GM12891 (cell line): ENCODE measurements at regions not wholly inside any gene's neighbourhood (a gene's known extent, or its start where the extent isn't known, plus 50 kb on each side); places are given as distances from the start of the nearest gene placed in this dataset.

ENCODE experiments used
- POLR2A ChIP-seq: IDR thresholded peaks from 2 replicates; pipeline ENCODE4 v1.6.1; 2011; ENCODE audit warnings: low read depth, low read length, control low read depth
- POLR2AphosphoS5 ChIP-seq: IDR thresholded peaks from 2 replicates; pipeline ENCODE4 v1.6.1; 2011; ENCODE audit warnings: low read depth, low read length, control low read depth
- POU2F2 ChIP-seq: IDR thresholded peaks from 2 replicates; pipeline ENCODE4 v1.6.1; 2011; ENCODE audit warnings: low read depth, mild to moderate bottlenecking, control low read depth, low read length, moderate library complexity
- SPI1 ChIP-seq: IDR thresholded peaks from 2 replicates; pipeline ENCODE4 v1.6.1; 2011; ENCODE audit warnings: low read depth, low read length, control low read depth
- TAF1 ChIP-seq: IDR thresholded peaks from 2 replicates; pipeline ENCODE4 v1.6.1; 2011; ENCODE audit warnings: low read depth, low read length, control low read depth

- no peak for TF ChIP-seq POLR2AphosphoS5
- TF ChIP-seq POLR2A, result no peak
- TF ChIP-seq POU2F2, result no peak
- no peak for TF ChIP-seq TAF1
- no peak for TF ChIP-seq SPI1
Observed at GRCh38 chr10:30734901-30735300, 105.3 kb upstream of the LYZL2 start.
